GM23338 (cell line): ENCODE measurements at regions not wholly inside any gene's neighbourhood (a gene's known extent, or its start where the extent isn't known, plus 50 kb on each side); places are given as distances from the start of the nearest gene placed in this dataset.

Experiments used
- ATAC-seq: fragments of 200-7000 bp; cut with Tn5 transposase; 3 replicates; pipeline ENCODE4 v1.9.1; 2020
- DNase-seq: peaks from one replicate; pipeline ENCODE4 v3.0.0-alpha.2; 2015; ENCODE audit warnings: low spot score
- H2AFZ ChIP-seq: fragments of 200-600 bp; sonication (generic); 2 replicates; pipeline ENCODE4 v1.8.0; 2016; ENCODE audit warnings: antibody characterized with exemption, mild to moderate bottlenecking, moderate library complexity
- H3F3A ChIP-seq: fragments of 200-600 bp; sonication (generic); replicated peaks from 2 replicates; pipeline ENCODE4 v1.8.0; 2017; ENCODE audit warnings: antibody characterized with exemption, mixed run types, low read depth
- H3K27ac ChIP-seq: fragments of 200-600 bp; sonication (generic); 2 replicates; pipeline ENCODE4 v1.6.1; 2016; ENCODE audit warnings: low read depth
- H3K27me3 ChIP-seq: fragments of 200-600 bp; sonication (generic); 2 replicates; pipeline ENCODE4 v1.8.0; 2016; ENCODE audit warnings: mild to moderate bottlenecking, mixed run types, moderate library complexity; ENCODE audit not compliant: insufficient read depth
- H3K36me3 ChIP-seq: fragments of 200-600 bp; sonication (generic); 2 replicates; pipeline ENCODE4 v1.8.0; 2016; ENCODE audit warnings: mild to moderate bottlenecking; ENCODE audit not compliant: insufficient read depth
- H3K4me1 ChIP-seq: fragments of 200-600 bp; sonication (generic); 2 replicates; pipeline ENCODE4 v1.8.0; 2016; ENCODE audit warnings: mild to moderate bottlenecking, moderate library complexity; ENCODE audit not compliant: insufficient read depth
- H3K4me2 ChIP-seq: fragments of 200-600 bp; sonication (generic); 2 replicates; pipeline ENCODE4 v1.7.1; 2017; ENCODE audit warnings: mixed run types
- H3K4me3 ChIP-seq: fragments of 200-600 bp; sonication (generic); 2 replicates; pipeline ENCODE4 v1.6.1; 2016; ENCODE audit warnings: mixed run types
- H3K79me2 ChIP-seq: fragments of 200-600 bp; sonication (generic); replicated peaks from 2 replicates; pipeline ENCODE4 v1.8.0; 2017; ENCODE audit warnings: mild to moderate bottlenecking; ENCODE audit not compliant: insufficient read depth
- H3K9me2 ChIP-seq: fragments of 200-600 bp; sonication (generic); 2 replicates; pipeline ENCODE4 v1.8.0; 2017; ENCODE audit not compliant: insufficient read depth
- H4K20me1 ChIP-seq: fragments of 200-600 bp; sonication (generic); replicated peaks from 2 replicates; pipeline ENCODE4 v1.8.0; 2017; ENCODE audit warnings: mild to moderate bottlenecking; ENCODE audit not compliant: insufficient read depth
- H3K27ac Mint-ChIP-seq: 2 replicates; pipeline ENCODE4 v1.8.0; 2020; ENCODE audit warnings: inconsistent platforms, mild to moderate bottlenecking, moderate library complexity, mixed read lengths
- H3K27me3 Mint-ChIP-seq: 3 replicates; pipeline ENCODE4 v1.8.0; 2022; ENCODE audit warnings: low read depth, mild to moderate bottlenecking, moderate library complexity, mixed read lengths, inconsistent platforms; ENCODE audit not compliant: insufficient read depth, poor library complexity
- H3K36me3 Mint-ChIP-seq: 3 replicates; pipeline ENCODE4 v1.8.0; 2021; ENCODE audit warnings: low read depth, mild to moderate bottlenecking, inconsistent platforms, moderate library complexity, mixed read lengths
- H3K4me1 Mint-ChIP-seq: 3 replicates; pipeline ENCODE4 v1.8.0; 2020; ENCODE audit warnings: mild to moderate bottlenecking, inconsistent platforms, mixed read lengths
- H3K4me3 Mint-ChIP-seq: 3 replicates; pipeline ENCODE4 v1.8.0; 2021; ENCODE audit warnings: moderate library complexity, mild to moderate bottlenecking, inconsistent platforms, mixed read lengths
- H3K9me3 Mint-ChIP-seq: 3 replicates; pipeline ENCODE4 v1.8.0; 2020; ENCODE audit warnings: moderate library complexity, mild to moderate bottlenecking, inconsistent platforms, mixed read lengths
- CREB1 ChIP-seq: fragments of 250-450 bp; sonication (Bioruptor Pico); IDR thresholded peaks from 2 replicates; pipeline ENCODE4 v1.5.0; 2020; ENCODE audit warnings: low read depth, mild to moderate bottlenecking, moderate library complexity
- CTCF ChIP-seq, 2 experiments: fragments of 200-600 bp in 1 of 2; sonication (generic) in 1 of 2; conservative IDR thresholded peaks; 2 replicates each; pipeline versions ENCODE4 v1.5.1 to v1.6.1; 2016 to 2017; ENCODE audit warnings: antibody characterized with exemption in 2 of 2, low read depth in 2 of 2, mild to moderate bottlenecking in 2 of 2, moderate library complexity in 1 of 2
- EZH2phosphoT487 ChIP-seq: fragments of 200-600 bp; sonication (generic); IDR thresholded peaks from one replicate; pipeline ENCODE4 v1.8.1; 2018; ENCODE audit warnings: antibody characterized with exemption; ENCODE audit not compliant: unreplicated experiment
- JUNB ChIP-seq: IDR thresholded peaks from one replicate; pipeline ENCODE4 v1.6.1; 2016; ENCODE audit warnings: antibody characterized with exemption; ENCODE audit not compliant: unreplicated experiment
- NANOG ChIP-seq: IDR thresholded peaks from 2 replicates; pipeline ENCODE4 v1.6.1; 2016; ENCODE audit warnings: antibody characterized with exemption, borderline replicate concordance
- REST ChIP-seq: IDR thresholded peaks from one replicate; pipeline ENCODE4 v1.6.1; 2018; ENCODE audit warnings: antibody characterized with exemption; ENCODE audit not compliant: unreplicated experiment
- STAT1 ChIP-seq: IDR thresholded peaks from one replicate; pipeline ENCODE4 v1.6.1; 2016; ENCODE audit warnings: antibody characterized with exemption; ENCODE audit not compliant: unreplicated experiment
- ZNF114 ChIP-seq: fragments of 250-450 bp; sonication (Bioruptor Pico); IDR thresholded peaks from 2 replicates; pipeline ENCODE4 v1.5.0; 2020; ENCODE audit warnings: mild to moderate bottlenecking, moderate library complexity
- ZNF462 ChIP-seq: fragments of 250-450 bp; sonication (Bioruptor Pico); IDR thresholded peaks from 2 replicates; pipeline ENCODE4 v1.5.0; 2020; ENCODE audit warnings: mild to moderate bottlenecking, moderate library complexity

GRCh38 chr11:114821621-114822412 lies 143.5 kb downstream of the NXPE2 start:
- H3K4me3 ChIP-seq = no peak overlapping the region
- DNase-seq = peak; percentile 45
- no peak overlapping the region for H3K4me3 Mint-ChIP-seq
- TF ChIP-seq ZNF114 (no peak), ZNF462 (CRISPR knock-in tag) (no peak)
- no peaks in the 10 kb centered on the region for H3F3A ChIP-seq
- peaks cover 17% of the 10 kb centered on the region for H3K4me1 Mint-ChIP-seq
- H3K79me2 ChIP-seq = no peaks in the 10 kb centered on the region
- H3K4me2 ChIP-seq = 0 out of 2 replicates have a peak overlapping the region, but pooled peaks have one; percentile 38
- H3K9me3 Mint-ChIP-seq = peaks cover 7% of the 10 kb centered on the region; the same call in 1 of the 3 replicates
- H3K9me2 ChIP-seq = 0 out of 2 replicates have a peak, but pooled peaks cover 6% of the 10 kb centered on the region
- no peaks in the 10 kb centered on the region for H4K20me1 ChIP-seq
- H2AFZ ChIP-seq = peak overlapping the region; percentile 88
- H3K36me3 ChIP-seq = no peaks in the 10 kb centered on the region
- H3K27ac ChIP-seq = no peak overlapping the region
- H3K27me3 ChIP-seq = no peaks in the 10 kb centered on the region
- H3K27me3 Mint-ChIP-seq = peaks cover 10% of the 10 kb centered on the region
- H3K27ac Mint-ChIP-seq = no peak overlapping the region
- H3K36me3 Mint-ChIP-seq = peaks cover 8% of the 10 kb centered on the region; the same call in 2 of the 3 replicates
- H3K4me1 ChIP-seq = peaks cover 19% of the 10 kb centered on the region
- ATAC-seq = peak; percentile 76

GRCh38 chr11:114826910-114827442 lies 148.6 kb downstream of the NXPE2 start:
- no peak overlapping the region for H3K4me3 ChIP-seq
- no peak for ATAC-seq
- no peaks in the 10 kb centered on the region for H3K27me3 ChIP-seq
- H2AFZ ChIP-seq = no peak overlapping the region; the same call in 1 of the 2 replicates
- peaks cover 8% of the 10 kb centered on the region for H3K27me3 Mint-ChIP-seq
- peaks cover 8% of the 10 kb centered on the region; the same call in 2 of the 3 replicates for H3K36me3 Mint-ChIP-seq
- no peak overlapping the region for H3K4me3 Mint-ChIP-seq
- H3K9me3 Mint-ChIP-seq = peaks cover 7% of the 10 kb centered on the region; the same call in 1 of the 3 replicates
- no peak for DNase-seq
- no peaks in the 10 kb centered on the region for H3F3A ChIP-seq
- H3K79me2 ChIP-seq = no peaks in the 10 kb centered on the region
- H3K4me1 ChIP-seq = peaks cover 9% of the 10 kb centered on the region
- H3K27ac ChIP-seq = no peak overlapping the region
- no peak overlapping the region for H3K4me2 ChIP-seq
- peaks cover 9% of the 10 kb centered on the region for H3K4me1 Mint-ChIP-seq
- no peaks in the 10 kb centered on the region for H3K36me3 ChIP-seq
- H3K27ac Mint-ChIP-seq = no peak overlapping the region
- H4K20me1 ChIP-seq = no peaks in the 10 kb centered on the region
- H3K9me2 ChIP-seq = 0 out of 2 replicates have a peak, but pooled peaks cover 4% of the 10 kb centered on the region
- TF ChIP-seq REST (no peak), CREB1 (CRISPR knock-in tag) (no peak), NANOG (no peak), JUNB (no peak), STAT1 (no peak), EZH2phosphoT487 (no peak), CTCF (conservative IDR thresholded peaks at IDR 0.05; ENCODE audit: low read depth in 2 of 2) (no peak)
